Peyer's patch (tissue), 4 donors: ENCODE measurements at regions not wholly inside any gene's neighbourhood (a gene's known extent, or its start where the extent isn't known, plus 50 kb on each side); places are given as distances from the start of the nearest gene placed in this dataset.

Source experiments
- DNase-seq, 3 donors: peaks; one replicate each; pipeline ENCODE4 v3.0.0-alpha.2; 2017 to 2019
- H3K27ac ChIP-seq, 4 donors: fragments of 200-600 bp; sonication (generic); one replicate each; pipeline ENCODE4 v1.5.1; 2016 to 2019
- H3K27me3 ChIP-seq, 2 donors: fragments of 200-600 bp; sonication (generic); one replicate each; pipeline ENCODE4 v1.5.1; 2019
- H3K36me3 ChIP-seq, 3 donors: fragments of 200-600 bp; sonication (generic); one replicate each; pipeline ENCODE4 v1.5.1; 2016 to 2019
- H3K4me1 ChIP-seq, 4 donors: fragments of 200-600 bp; sonication (generic); one replicate each; pipeline ENCODE4 v1.5.1; 2016 to 2019
- H3K4me3 ChIP-seq, 4 donors: fragments of 200-600 bp; sonication (generic); 1 replicate in 3 of 4; 2 replicates in 1 of 4; pipeline ENCODE4 v1.5.1; 2016 to 2019; ENCODE audit warnings: mild to moderate bottlenecking in 1 of 4
- H3K9me3 ChIP-seq, 4 donors: fragments of 200-600 bp; sonication (generic); one replicate each; pipeline ENCODE4 v1.5.1; 2016 to 2019; ENCODE audit warnings: mild to moderate bottlenecking in 1 of 4
- CTCF ChIP-seq, 6 experiments: fragments of 450-650 bp in 4 of 6; fragments of 200-600 bp in 2 of 6; sonication (generic) in 1 of 6; IDR thresholded peaks; one replicate each; pipeline ENCODE4 v1.5.1; 2017 to 2019; ENCODE audit warnings: antibody characterized with exemption in 6 of 6, mild to moderate bottlenecking in 3 of 6, moderate library complexity in 1 of 6
- POLR2A ChIP-seq, 2 donors: fragments of 450-650 bp; IDR thresholded peaks; one replicate each; pipeline ENCODE4 v1.5.1; 2017; ENCODE audit warnings: antibody characterized with exemption in 2 of 2, mild to moderate bottlenecking in 2 of 2, moderate library complexity in 2 of 2

DNA sequence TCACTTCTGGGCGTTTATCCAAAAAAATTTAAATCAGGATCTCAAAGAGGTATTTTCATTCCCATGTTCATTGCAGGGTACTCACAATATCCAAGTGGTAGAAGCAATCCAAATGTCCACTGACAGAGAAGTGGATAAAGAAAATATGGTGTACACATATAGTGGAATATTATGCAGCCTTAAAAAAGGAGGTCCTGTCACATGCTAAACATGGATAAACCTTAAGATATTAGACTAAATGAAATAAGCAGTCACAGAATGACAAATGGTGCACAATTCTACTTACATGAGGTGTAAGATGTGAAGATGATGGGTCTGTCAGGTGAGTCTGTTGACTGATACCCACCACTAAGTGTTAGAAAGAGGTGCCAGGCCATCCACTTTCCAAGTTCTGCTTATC lies 140.6 kb downstream of the THNSL2 start:
- DNase-seq = no peak

DNA sequence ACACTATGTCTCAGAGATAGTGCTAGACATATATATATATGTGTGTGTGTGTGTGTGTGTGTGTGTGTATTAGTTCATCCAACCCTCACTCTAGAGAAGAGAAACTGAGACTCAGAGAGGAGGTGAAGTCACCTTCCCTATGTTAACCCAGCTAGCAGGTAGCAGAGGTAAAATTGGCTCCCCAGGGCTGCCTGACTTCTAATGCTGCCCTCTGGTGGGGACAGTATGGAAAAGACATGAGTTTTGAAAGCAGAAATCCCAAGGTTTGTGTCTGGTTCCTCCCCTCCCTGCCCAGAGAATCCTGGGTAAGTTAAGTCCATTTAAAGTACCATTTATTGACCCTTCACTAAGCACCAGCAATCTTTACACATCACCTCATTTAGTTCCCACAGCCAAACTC lies 137.7 kb downstream of the THNSL2 start:
- Histone ChIP-seq H3K9me3 (peaks cover 0 to 3% (median 0%) of the 10 kb centered on the region in 4 donors), H3K4me3 (no peak overlapping the region), H3K4me1 (no peaks in the 10 kb centered on the region), H3K36me3 (no peaks in the 10 kb centered on the region), H3K27ac (no peak overlapping the region), H3K27me3 (no peaks in the 10 kb centered on the region)
- no peak for DNase-seq
- TF ChIP-seq POLR2A (IDR thresholded peaks at IDR 0.05) (no peak), CTCF (IDR thresholded peaks at IDR 0.05) (peak in 3 of 6 experiments; percentile 7 to 12 (median 12))

More for the DNA sequence above, 140.6 kb downstream of the THNSL2 start:
- no peaks in the 10 kb centered on the region for H3K27me3 ChIP-seq
- no peak overlapping the region for H3K4me3 ChIP-seq
- H3K4me1 ChIP-seq = no peaks in the 10 kb centered on the region
- no peaks in the 10 kb centered on the region for H3K36me3 ChIP-seq
- H3K27ac ChIP-seq = no peak overlapping the region
- peaks cover 0 to 3% (median 0%) of the 10 kb centered on the region in 4 donors for H3K9me3 ChIP-seq
- no peak for TF ChIP-seq CTCF (IDR thresholded peaks at IDR 0.05)

- Histone ChIP-seq H3K9me3 (peaks cover 0 to under 1% (median 0%) of the 10 kb centered on the region in 4 donors), H3K4me3 (no peak overlapping the region), H3K27me3 (no peaks in the 10 kb centered on the region), H3K4me1 (no peaks in the 10 kb centered on the region), H3K27ac (no peak overlapping the region), H3K36me3 (no peaks in the 10 kb centered on the region)
- no peak for DNase-seq
- TF ChIP-seq POLR2A (IDR thresholded peaks at IDR 0.05) = no peak
- no peak for TF ChIP-seq CTCF (IDR thresholded peaks at IDR 0.05)
Measured at GRCh38 chr2:88303865-88304264, 133.7 kb downstream of the THNSL2 start.

DNA sequence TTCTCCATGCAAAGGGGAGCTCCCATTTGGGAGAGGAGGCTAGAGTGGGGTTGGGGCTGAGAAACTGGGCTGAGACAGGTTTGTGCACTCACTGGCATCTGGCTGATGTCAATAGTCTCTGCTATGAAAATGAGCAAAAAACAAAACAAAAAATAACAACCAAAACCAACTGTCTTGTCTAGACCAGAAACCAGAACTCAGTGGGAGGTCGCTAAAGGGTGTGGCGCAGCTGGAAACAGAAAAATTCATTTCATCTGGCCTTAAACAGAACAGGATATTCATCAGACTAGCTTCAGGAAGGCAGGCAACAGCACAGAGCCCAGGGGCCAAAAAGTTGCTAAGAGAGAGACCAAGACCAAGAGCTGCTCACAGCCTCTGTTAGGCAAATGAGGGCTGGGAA lies 126.1 kb downstream of the THNSL2 start:
- no peaks in the 10 kb centered on the region for H3K4me1 ChIP-seq
- TF ChIP-seq POLR2A (IDR thresholded peaks at IDR 0.05) (no peak), CTCF (IDR thresholded peaks at IDR 0.05) (no peak)
- no peaks in the 10 kb centered on the region for H3K36me3 ChIP-seq
- H3K27me3 ChIP-seq = no peaks in the 10 kb centered on the region
- no peak for DNase-seq
- no peaks in the 10 kb centered on the region for H3K9me3 ChIP-seq
- no peak overlapping the region for H3K4me3 ChIP-seq
- H3K27ac ChIP-seq = no peak overlapping the region

DNA sequence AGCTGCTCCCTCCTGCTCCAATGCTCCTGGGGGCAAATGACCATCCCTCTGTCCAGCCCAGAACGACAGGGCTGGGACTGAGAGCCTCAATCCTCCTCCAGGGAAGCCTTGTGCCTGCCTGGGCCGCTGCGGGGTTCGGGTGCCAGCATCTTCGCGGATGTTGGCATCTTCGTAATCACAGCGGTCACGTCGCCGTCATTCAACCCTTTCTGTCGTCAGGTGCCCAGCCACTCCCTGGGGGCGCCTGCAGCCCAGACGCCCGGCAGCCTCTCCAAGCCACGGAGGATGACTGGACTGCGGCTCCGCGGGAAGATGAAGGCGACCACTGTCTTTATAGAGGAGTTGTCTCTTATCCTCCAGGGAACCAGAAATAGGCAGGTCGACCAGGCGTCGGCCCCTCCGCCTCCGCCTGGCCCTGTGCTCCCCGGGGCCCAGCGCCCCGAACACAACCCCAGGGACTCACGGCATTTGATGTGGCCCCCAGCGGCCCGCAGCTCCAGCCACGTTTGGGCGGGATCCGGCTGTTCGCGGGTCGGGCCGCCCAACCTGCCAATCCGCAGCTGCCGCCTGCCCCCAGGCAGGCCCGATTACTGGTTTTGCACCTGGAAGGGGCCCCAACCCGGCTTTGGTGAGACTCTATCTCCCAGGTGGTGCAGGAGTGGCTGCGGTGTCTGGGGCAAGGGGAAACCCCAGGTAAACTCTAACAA lies 113.9 kb downstream of the THNSL2 start:
- Histone ChIP-seq H3K4me3 (no peak overlapping the region), H3K27me3 (no peaks in the 10 kb centered on the region), H3K9me3 (no peaks in the 10 kb centered on the region), H3K4me1 (no peaks in the 10 kb centered on the region), H3K36me3 (no peaks in the 10 kb centered on the region), H3K27ac (no peak overlapping the region)
- TF ChIP-seq CTCF (IDR thresholded peaks at IDR 0.05) = no peak
- no peak for TF ChIP-seq POLR2A (IDR thresholded peaks at IDR 0.05)
- no peak for DNase-seq
